Hepatocyte (in vitro differentiated cells): ENCODE measurements at regions not wholly inside any gene's neighbourhood (a gene's known extent, or its start where the extent isn't known, plus 50 kb on each side); places are given as distances from the start of the nearest gene placed in this dataset.

Experiments
- DNase-seq: peaks from one replicate; pipeline ENCODE4 v3.0.0-alpha.2; 2016; ENCODE audit warnings: low spot score
- H2AFZ ChIP-seq: fragments of 200-600 bp; sonication (generic); 2 replicates; pipeline ENCODE4 v1.6.0; 2016; ENCODE audit warnings: antibody characterized with exemption, mild to moderate bottlenecking
- H3K27ac ChIP-seq: fragments of 200-600 bp; sonication (generic); 2 replicates; pipeline ENCODE4 v1.5.1; 2016; ENCODE audit warnings: mild to moderate bottlenecking
- H3K27me3 ChIP-seq: fragments of 200-600 bp; sonication (generic); 2 replicates; pipeline ENCODE4 v1.6.1; 2016
- H3K36me3 ChIP-seq: fragments of 200-600 bp; sonication (generic); replicated peaks from 2 replicates; pipeline ENCODE4 v1.5.1; 2016; ENCODE audit warnings: low read depth; ENCODE audit not compliant: insufficient read depth
- H3K4me1 ChIP-seq: fragments of 200-600 bp; sonication (generic); 2 replicates; pipeline ENCODE4 v1.5.1; 2016; ENCODE audit warnings: mild to moderate bottlenecking, moderate library complexity; ENCODE audit not compliant: insufficient read depth
- H3K4me2 ChIP-seq: fragments of 200-600 bp; sonication (generic); 2 replicates; pipeline ENCODE4 v1.6.0; 2016
- H3K4me3 ChIP-seq: fragments of 200-600 bp; sonication (generic); 2 replicates; pipeline ENCODE4 v1.5.1; 2016; ENCODE audit warnings: mild to moderate bottlenecking
- H3K79me2 ChIP-seq: fragments of 200-600 bp; sonication (generic); 2 replicates; pipeline ENCODE4 v1.6.0; 2017; ENCODE audit warnings: mild to moderate bottlenecking
- H3K9me2 ChIP-seq: fragments of 200-600 bp; sonication (generic); replicated peaks from 2 replicates; pipeline ENCODE4 v1.6.0; 2017; ENCODE audit warnings: mild to moderate bottlenecking; ENCODE audit not compliant: insufficient read depth
- H3K9me3 ChIP-seq: fragments of 200-600 bp; sonication (generic); 2 replicates; pipeline ENCODE4 v1.5.1; 2016; ENCODE audit warnings: low read depth, mild to moderate bottlenecking
- H4K20me1 ChIP-seq: fragments of 200-600 bp; sonication (generic); 2 replicates; pipeline ENCODE4 v1.6.0; 2016; ENCODE audit warnings: mild to moderate bottlenecking; ENCODE audit not compliant: insufficient read depth, poor library complexity, severe bottlenecking
- EZH2 ChIP-seq: fragments of 200-600 bp; sonication (generic); IDR thresholded peaks from 2 replicates; pipeline ENCODE4 v1.6.1; 2016; ENCODE audit warnings: antibody characterized with exemption, mild to moderate bottlenecking, borderline replicate concordance
- EZH2phosphoT487 ChIP-seq: fragments of 200-600 bp; sonication (generic); IDR thresholded peaks from one replicate; pipeline ENCODE4 v1.6.1; 2018; ENCODE audit warnings: antibody characterized with exemption, mild to moderate bottlenecking, low read depth, moderate library complexity; ENCODE audit not compliant: unreplicated experiment, severe bottlenecking
- WGBS: methylation state at CpG from one replicate; pipeline ENCODE4 v1.1.6; 2016; ENCODE audit warnings: low lambda C conversion rate; ENCODE audit errors: missing lambda C conversion rate; 5-methylcytosine and 5-hydroxymethylcytosine counted together
- TF ChIP-seq, protein P1 (sequence below): fragments of 200-600 bp; sonication (generic); IDR thresholded peaks from 2 replicates; pipeline ENCODE4 v1.5.1; 2016; ENCODE audit warnings: antibody characterized with exemption, mild to moderate bottlenecking; ENCODE audit not compliant: poor library complexity

GRCh38 chr11:116415095-116415494 lies 357.7 kb downstream of the BUD13 start:
- Histone ChIP-seq H3K4me2 (no peak overlapping the region), H3K9me2 (no peaks in the 10 kb centered on the region), H4K20me1 (no peaks in the 10 kb centered on the region), H3K79me2 (no peaks in the 10 kb centered on the region), H3K27ac (peak overlapping the region; percentile 86), H2AFZ (no peak overlapping the region), H3K36me3 (no peaks in the 10 kb centered on the region), H3K9me3 (no peaks in the 10 kb centered on the region), H3K27me3 (no peaks in the 10 kb centered on the region), H3K4me3 (no peak overlapping the region), H3K4me1 (peaks cover 19% of the 10 kb centered on the region)
- DNase-seq: peak; percentile 33
- TF ChIP-seq EZH2 (no peak), EZH2phosphoT487 (no peak)
- TF ChIP-seq, protein P1, sequence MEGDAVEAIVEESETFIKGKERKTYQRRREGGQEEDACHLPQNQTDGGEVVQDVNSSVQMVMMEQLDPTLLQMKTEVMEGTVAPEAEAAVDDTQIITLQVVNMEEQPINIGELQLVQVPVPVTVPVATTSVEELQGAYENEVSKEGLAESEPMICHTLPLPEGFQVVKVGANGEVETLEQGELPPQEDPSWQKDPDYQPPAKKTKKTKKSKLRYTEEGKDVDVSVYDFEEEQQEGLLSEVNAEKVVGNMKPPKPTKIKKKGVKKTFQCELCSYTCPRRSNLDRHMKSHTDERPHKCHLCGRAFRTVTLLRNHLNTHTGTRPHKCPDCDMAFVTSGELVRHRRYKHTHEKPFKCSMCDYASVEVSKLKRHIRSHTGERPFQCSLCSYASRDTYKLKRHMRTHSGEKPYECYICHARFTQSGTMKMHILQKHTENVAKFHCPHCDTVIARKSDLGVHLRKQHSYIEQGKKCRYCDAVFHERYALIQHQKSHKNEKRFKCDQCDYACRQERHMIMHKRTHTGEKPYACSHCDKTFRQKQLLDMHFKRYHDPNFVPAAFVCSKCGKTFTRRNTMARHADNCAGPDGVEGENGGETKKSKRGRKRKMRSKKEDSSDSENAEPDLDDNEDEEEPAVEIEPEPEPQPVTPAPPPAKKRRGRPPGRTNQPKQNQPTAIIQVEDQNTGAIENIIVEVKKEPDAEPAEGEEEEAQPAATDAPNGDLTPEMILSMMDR: no peak
- WGBS: 62% methylated on average over 6 of the region's 6 CpGs

GRCh38 chr11:116414357-116414880 lies 358.4 kb downstream of the BUD13 start:
- Histone ChIP-seq H2AFZ (no peak overlapping the region), H3K27ac (peak overlapping the region; percentile 86), H3K79me2 (no peaks in the 10 kb centered on the region), H4K20me1 (no peaks in the 10 kb centered on the region), H3K4me3 (no peak overlapping the region), H3K4me1 (peaks cover 19% of the 10 kb centered on the region), H3K27me3 (no peaks in the 10 kb centered on the region), H3K9me2 (no peaks in the 10 kb centered on the region), H3K9me3 (no peaks in the 10 kb centered on the region), H3K36me3 (no peaks in the 10 kb centered on the region), H3K4me2 (peak overlapping the region; percentile 21)
- no peak for DNase-seq
- WGBS: 67% methylated on average over 9 of the region's 9 CpGs
- TF ChIP-seq, protein P1: no peak
- TF ChIP-seq EZH2phosphoT487 (no peak), EZH2 (no peak)

GRCh38 chr11:116413301-116414242 lies 359.2 kb downstream of the BUD13 start:
- TF ChIP-seq, protein P1: no peak
- TF ChIP-seq EZH2 (no peak), EZH2phosphoT487 (no peak)

More at GRCh38 chr11:116413301-116414242, 359.2 kb downstream of the BUD13 start:
- H3K4me3 ChIP-seq: no peak overlapping the region
- no peaks in the 10 kb centered on the region for H4K20me1 ChIP-seq
- H3K4me2 ChIP-seq: peak overlapping the region; percentile 40
- H3K27ac ChIP-seq: peak overlapping the region; percentile 86
- no peaks in the 10 kb centered on the region for H3K79me2 ChIP-seq
- H3K27me3 ChIP-seq: no peaks in the 10 kb centered on the region
- H3K9me3 ChIP-seq: no peaks in the 10 kb centered on the region
- 77% methylated on average over 2 of the region's 2 CpGs for WGBS
- no peaks in the 10 kb centered on the region for H3K9me2 ChIP-seq
- no peaks in the 10 kb centered on the region for H3K36me3 ChIP-seq
- H2AFZ ChIP-seq: no peak overlapping the region
- no peak for DNase-seq
- peaks cover 19% of the 10 kb centered on the region for H3K4me1 ChIP-seq
